ENCODE measurements at regions not wholly inside any gene's neighbourhood (a gene's known extent, or its start where the extent isn't known, plus 50 kb on each side); places are given as distances from the start of the nearest gene placed in this dataset.

- TF ChIP-seq ZNF274 (IDR thresholded peaks at IDR 0.05; ENCODE audit: low read depth, low read length) = no peak
- DNase-seq (ENCODE audit: low read depth, low spot score) = no peak
- no peaks in the 10 kb centered on the region for H3K36me3 ChIP-seq (ENCODE audit: insufficient read depth, insufficient read length, low read length)
- H3K4me3 ChIP-seq (ENCODE audit: insufficient read length, low read depth) = no peak overlapping the region
- H3K4me1 ChIP-seq (ENCODE audit: insufficient read depth, insufficient read length) = peaks cover 6% of the 10 kb centered on the region
- no peak overlapping the region for H3K9ac ChIP-seq (ENCODE audit: insufficient read length, low read depth)
- peaks cover 22% of the 10 kb centered on the region for H3K27me3 ChIP-seq (ENCODE audit: insufficient read depth, insufficient read length)
- H3K9me3 ChIP-seq (ENCODE audit: insufficient read depth, low read length) = peaks cover 5% of the 10 kb centered on the region; the same call in 1 of the 2 replicates
Measured at GRCh38 chr2:2793514-2793913, 462.4 kb upstream of the MYT1L start.

- Histone ChIP-seq H3K9ac (ENCODE audit: insufficient read length, low read depth) (no peak overlapping the region), H3K27me3 (ENCODE audit: insufficient read depth, insufficient read length) (peaks cover 22% of the 10 kb centered on the region), H3K36me3 (ENCODE audit: insufficient read depth, insufficient read length, low read length) (no peaks in the 10 kb centered on the region), H3K4me3 (ENCODE audit: insufficient read length, low read depth) (no peak overlapping the region), H3K4me1 (ENCODE audit: insufficient read depth, insufficient read length) (peaks cover 6% of the 10 kb centered on the region), H3K9me3 (ENCODE audit: insufficient read depth, low read length) (peaks cover 5% of the 10 kb centered on the region; the same call in 1 of the 2 replicates)
- no peak for TF ChIP-seq ZNF274 (IDR thresholded peaks at IDR 0.05; ENCODE audit: low read depth, low read length)
- TF ChIP-seq YY1 (IDR thresholded peaks at IDR 0.05; ENCODE audit: insufficient read depth, insufficient read length) = no peak
- no peak for DNase-seq (ENCODE audit: low read depth, low spot score)
Measured at GRCh38 chr2:2791606-2792005, 460.5 kb upstream of the MYT1L start.

GRCh38 chr2:2791031-2791430 lies 460.0 kb upstream of the MYT1L start:
- no peak for TF ChIP-seq YY1 (IDR thresholded peaks at IDR 0.05; ENCODE audit: insufficient read depth, insufficient read length)
- no peak for TF ChIP-seq ZNF274 (IDR thresholded peaks at IDR 0.05; ENCODE audit: low read depth, low read length)
- no peak for TF ChIP-seq SUZ12 (IDR thresholded peaks at IDR 0.05; ENCODE audit: extremely low read depth, insufficient read depth, insufficient read length)
- Histone ChIP-seq H3K9ac (ENCODE audit: insufficient read length, low read depth) (no peak overlapping the region), H3K36me3 (ENCODE audit: insufficient read depth, insufficient read length, low read length) (no peaks in the 10 kb centered on the region), H3K4me1 (ENCODE audit: insufficient read depth, insufficient read length) (peaks cover 6% of the 10 kb centered on the region), H3K9me3 (ENCODE audit: insufficient read depth, low read length) (peaks cover 5% of the 10 kb centered on the region; the same call in 1 of the 2 replicates), H3K4me3 (ENCODE audit: insufficient read length, low read depth) (no peak overlapping the region), H3K27me3 (ENCODE audit: insufficient read depth, insufficient read length) (peaks cover 22% of the 10 kb centered on the region)
- no peak for DNase-seq (ENCODE audit: low read depth, low spot score)

- peaks cover 31% of the 10 kb centered on the region for H3K27me3 ChIP-seq (ENCODE audit: insufficient read depth, insufficient read length)
- TF ChIP-seq ZNF274 (IDR thresholded peaks at IDR 0.05; ENCODE audit: low read depth, low read length) (no peak), YY1 (IDR thresholded peaks at IDR 0.05; ENCODE audit: insufficient read depth, insufficient read length) (no peak), SUZ12 (IDR thresholded peaks at IDR 0.05; ENCODE audit: extremely low read depth, insufficient read depth, insufficient read length) (no peak)
- H3K36me3 ChIP-seq (ENCODE audit: insufficient read depth, insufficient read length, low read length) = no peaks in the 10 kb centered on the region
- peak; percentile 92 for DNase-seq (ENCODE audit: low read depth, low spot score)
- H3K4me1 ChIP-seq (ENCODE audit: insufficient read depth, insufficient read length) = peaks cover 4% of the 10 kb centered on the region
- H3K9me3 ChIP-seq (ENCODE audit: insufficient read depth, low read length) = no peaks in the 10 kb centered on the region; the same call in 1 of the 2 replicates
- H3K9ac ChIP-seq (ENCODE audit: insufficient read length, low read depth) = no peak overlapping the region
- no peak overlapping the region for H3K4me3 ChIP-seq (ENCODE audit: insufficient read length, low read depth)
Measured at GRCh38 chr2:2788076-2788475, 457.0 kb upstream of the MYT1L start.

GRCh38 chr2:2787301-2787907 lies 456.3 kb upstream of the MYT1L start:
- no peaks in the 10 kb centered on the region for H3K36me3 ChIP-seq (ENCODE audit: insufficient read depth, insufficient read length, low read length)
- no peaks in the 10 kb centered on the region; the same call in 1 of the 2 replicates for H3K9me3 ChIP-seq (ENCODE audit: insufficient read depth, low read length)
- peaks cover 31% of the 10 kb centered on the region for H3K27me3 ChIP-seq (ENCODE audit: insufficient read depth, insufficient read length)
- H3K4me3 ChIP-seq (ENCODE audit: insufficient read length, low read depth) = no peak overlapping the region
- peak overlapping the region; percentile 52 for H3K9ac ChIP-seq (ENCODE audit: insufficient read length, low read depth)
- no peak for TF ChIP-seq SUZ12 (IDR thresholded peaks at IDR 0.05; ENCODE audit: extremely low read depth, insufficient read depth, insufficient read length)
- no peak for TF ChIP-seq ZNF274 (IDR thresholded peaks at IDR 0.05; ENCODE audit: low read depth, low read length)
- no peak for TF ChIP-seq YY1 (IDR thresholded peaks at IDR 0.05; ENCODE audit: insufficient read depth, insufficient read length)
- no peak for DNase-seq (ENCODE audit: low read depth, low spot score)
- peaks cover 4% of the 10 kb centered on the region for H3K4me1 ChIP-seq (ENCODE audit: insufficient read depth, insufficient read length)

GRCh38 chr2:2782007-2782406 lies 450.9 kb upstream of the MYT1L start:
- no peak overlapping the region for H3K4me3 ChIP-seq (ENCODE audit: insufficient read length, low read depth)

GRCh38 chr2:2779727-2780126 lies 448.7 kb upstream of the MYT1L start:
- H3K4me1 ChIP-seq (ENCODE audit: insufficient read depth, insufficient read length) = no peaks in the 10 kb centered on the region
- H3K9me3 ChIP-seq (ENCODE audit: insufficient read depth, low read length) = no peaks in the 10 kb centered on the region
- TF ChIP-seq SUZ12 (IDR thresholded peaks at IDR 0.05; ENCODE audit: extremely low read depth, insufficient read depth, insufficient read length) (no peak), ZNF274 (IDR thresholded peaks at IDR 0.05; ENCODE audit: low read depth, low read length) (no peak), YY1 (IDR thresholded peaks at IDR 0.05; ENCODE audit: insufficient read depth, insufficient read length) (no peak)
- H3K36me3 ChIP-seq (ENCODE audit: insufficient read depth, insufficient read length, low read length) = no peaks in the 10 kb centered on the region
- H3K27me3 ChIP-seq (ENCODE audit: insufficient read depth, insufficient read length) = peaks cover 14% of the 10 kb centered on the region
- no peak overlapping the region for H3K4me3 ChIP-seq (ENCODE audit: insufficient read length, low read depth)
- H3K9ac ChIP-seq (ENCODE audit: insufficient read length, low read depth) = no peak overlapping the region
- DNase-seq (ENCODE audit: low read depth, low spot score) = no peak

More at GRCh38 chr2:2782007-2782406, 450.9 kb upstream of the MYT1L start:
- Histone ChIP-seq H3K27me3 (ENCODE audit: insufficient read depth, insufficient read length) (peaks cover 23% of the 10 kb centered on the region), H3K4me1 (ENCODE audit: insufficient read depth, insufficient read length) (no peaks in the 10 kb centered on the region), H3K9ac (ENCODE audit: insufficient read length, low read depth) (no peak overlapping the region), H3K9me3 (ENCODE audit: insufficient read depth, low read length) (no peaks in the 10 kb centered on the region), H3K36me3 (ENCODE audit: insufficient read depth, insufficient read length, low read length) (no peaks in the 10 kb centered on the region)
- no peak for DNase-seq (ENCODE audit: low read depth, low spot score)
- TF ChIP-seq SUZ12 (IDR thresholded peaks at IDR 0.05; ENCODE audit: extremely low read depth, insufficient read depth, insufficient read length) (no peak), YY1 (IDR thresholded peaks at IDR 0.05; ENCODE audit: insufficient read depth, insufficient read length) (no peak), ZNF274 (IDR thresholded peaks at IDR 0.05; ENCODE audit: low read depth, low read length) (no peak)

Measured in NT2/D1 (cell line).